ENCODE measurements at regions not wholly inside any gene's neighbourhood (a gene's known extent, or its start where the extent isn't known, plus 50 kb on each side); places are given as distances from the start of the nearest gene placed in this dataset.

GRCh38 chr2:66070721-66071602, 364.0 kb upstream of the MEIS1 start:
- TF ChIP-seq, protein P1, sequence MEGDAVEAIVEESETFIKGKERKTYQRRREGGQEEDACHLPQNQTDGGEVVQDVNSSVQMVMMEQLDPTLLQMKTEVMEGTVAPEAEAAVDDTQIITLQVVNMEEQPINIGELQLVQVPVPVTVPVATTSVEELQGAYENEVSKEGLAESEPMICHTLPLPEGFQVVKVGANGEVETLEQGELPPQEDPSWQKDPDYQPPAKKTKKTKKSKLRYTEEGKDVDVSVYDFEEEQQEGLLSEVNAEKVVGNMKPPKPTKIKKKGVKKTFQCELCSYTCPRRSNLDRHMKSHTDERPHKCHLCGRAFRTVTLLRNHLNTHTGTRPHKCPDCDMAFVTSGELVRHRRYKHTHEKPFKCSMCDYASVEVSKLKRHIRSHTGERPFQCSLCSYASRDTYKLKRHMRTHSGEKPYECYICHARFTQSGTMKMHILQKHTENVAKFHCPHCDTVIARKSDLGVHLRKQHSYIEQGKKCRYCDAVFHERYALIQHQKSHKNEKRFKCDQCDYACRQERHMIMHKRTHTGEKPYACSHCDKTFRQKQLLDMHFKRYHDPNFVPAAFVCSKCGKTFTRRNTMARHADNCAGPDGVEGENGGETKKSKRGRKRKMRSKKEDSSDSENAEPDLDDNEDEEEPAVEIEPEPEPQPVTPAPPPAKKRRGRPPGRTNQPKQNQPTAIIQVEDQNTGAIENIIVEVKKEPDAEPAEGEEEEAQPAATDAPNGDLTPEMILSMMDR (IDR thresholded peaks at IDR 0.05) = no peak
- no peak for TF ChIP-seq POLR2A (IDR thresholded peaks at IDR 0.05)
